GM12892 (cell line): ENCODE measurements at regions not wholly inside any gene's neighbourhood (a gene's known extent, or its start where the extent isn't known, plus 50 kb on each side); places are given as distances from the start of the nearest gene placed in this dataset.

Experiments
- DNase-seq: peaks from one replicate; pipeline ENCODE4 v3.0.0; 2011; ENCODE audit not compliant: insufficient read length
- FAIRE-seq: peaks from 2 replicates; lab custom pipeline; 2011; peaks lifted over from hg19 to GRCh38; lab: Jason Lieb, UNC
- POLR2A ChIP-seq: IDR thresholded peaks from 2 replicates; pipeline ENCODE4 v1.6.1; 2011; ENCODE audit warnings: low read depth, low read length, control low read depth
- POLR2AphosphoS5 ChIP-seq: IDR thresholded peaks from 2 replicates; pipeline ENCODE4 v1.6.1; 2011; ENCODE audit warnings: low read depth, low read length, control low read depth
- TAF1 ChIP-seq: IDR thresholded peaks from 2 replicates; pipeline ENCODE4 v1.6.1; 2011; ENCODE audit warnings: low read depth, mild to moderate bottlenecking, control low read depth, low read length, borderline replicate concordance

DNA sequence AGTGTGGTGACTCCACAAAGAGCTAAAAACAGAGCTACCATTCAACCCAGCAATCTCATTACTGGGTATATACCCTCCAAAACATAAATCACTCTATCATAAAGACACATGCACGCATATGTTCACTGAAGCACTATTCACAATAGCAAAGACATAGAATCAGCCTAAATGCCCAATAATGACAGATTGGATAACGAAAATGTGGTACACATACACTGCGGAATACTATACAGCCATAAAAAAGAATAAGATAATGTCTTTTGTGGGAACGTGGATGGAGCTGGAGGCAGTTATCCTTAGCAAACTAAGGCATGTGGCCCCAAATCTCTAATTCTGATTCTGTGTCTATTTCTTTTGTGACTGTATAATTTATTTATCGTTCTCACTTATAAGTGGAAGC is 89.0 kb upstream of the PRNP start:
- DNase-seq, result no peak
- no peak for FAIRE-seq
- TF ChIP-seq POLR2AphosphoS5 (no peak), POLR2A (no peak), TAF1 (no peak)

GRCh38 chr20:4593149-4593525 is 93.1 kb upstream of the PRNP start:
- FAIRE-seq (no peak), DNase-seq (no peak)
- no peak for TF ChIP-seq TAF1
- TF ChIP-seq POLR2AphosphoS5, result no peak
- TF ChIP-seq POLR2A, result no peak

DNA sequence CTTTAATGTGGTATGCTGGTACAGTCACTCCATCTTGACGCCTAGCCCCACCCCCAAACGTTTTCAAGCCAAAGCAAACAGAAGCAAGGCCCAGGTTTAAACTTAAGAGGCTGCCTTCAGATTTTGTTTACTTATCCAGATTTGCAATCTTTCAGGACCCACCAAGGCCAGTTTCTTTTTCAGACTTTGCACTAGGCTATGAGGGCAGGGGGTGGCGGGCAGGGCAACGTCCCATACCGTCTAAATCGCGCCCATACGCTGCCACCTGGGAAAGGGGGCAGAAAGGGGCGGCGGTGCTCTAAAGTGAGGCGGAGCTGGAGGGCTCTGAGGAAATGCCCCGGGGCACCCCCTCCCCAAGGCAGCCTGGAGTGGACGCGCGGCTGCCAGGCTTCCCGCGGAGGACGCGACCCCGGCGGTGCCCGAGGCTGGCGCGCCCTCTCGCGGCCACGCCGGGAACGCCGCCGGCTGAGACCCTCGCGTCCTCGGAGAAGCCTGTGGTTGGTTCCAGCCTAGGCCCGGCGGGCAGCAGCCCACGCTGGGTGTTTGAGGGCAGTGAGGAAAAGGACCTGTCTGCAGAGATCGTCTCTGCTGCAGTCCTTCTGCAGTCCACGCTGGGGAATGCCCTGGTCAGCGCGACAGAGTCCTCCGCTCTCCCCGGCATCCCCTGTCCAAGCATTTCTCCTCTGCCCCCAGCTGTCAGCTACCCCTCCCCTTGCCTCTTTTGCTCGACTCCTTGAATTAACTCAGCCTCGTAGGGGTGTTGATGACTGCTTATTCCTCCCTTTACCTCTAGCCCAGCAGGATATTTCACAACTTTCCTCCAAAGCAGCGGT is 93.7 kb upstream of the PRNP start:
- TF ChIP-seq TAF1, result no peak
- TF ChIP-seq POLR2AphosphoS5, result no peak
- no peak for TF ChIP-seq POLR2A
- DNase-seq, result peak; percentile 52
- peak; percentile 70 for FAIRE-seq

- DNase-seq (no peak), FAIRE-seq (no peak)
- TF ChIP-seq POLR2AphosphoS5, result no peak
- TF ChIP-seq TAF1, result no peak
- no peak for TF ChIP-seq POLR2A
These were observed 94.3 kb upstream of the PRNP start for GRCh38 chr20:4591975-4592315.

- TF ChIP-seq TAF1 (no peak), POLR2AphosphoS5 (no peak), POLR2A (no peak)
- DNase-seq (no peak), FAIRE-seq (no peak)
These were observed 100.5 kb upstream of the PRNP start for GRCh38 chr20:4585758-4586157.

- DNase-seq (no peak), FAIRE-seq (no peak)
- no peak for TF ChIP-seq POLR2A
- TF ChIP-seq TAF1, result no peak
- no peak for TF ChIP-seq POLR2AphosphoS5
These were observed 101.0 kb upstream of the PRNP start for GRCh38 chr20:4585104-4585753.

DNA sequence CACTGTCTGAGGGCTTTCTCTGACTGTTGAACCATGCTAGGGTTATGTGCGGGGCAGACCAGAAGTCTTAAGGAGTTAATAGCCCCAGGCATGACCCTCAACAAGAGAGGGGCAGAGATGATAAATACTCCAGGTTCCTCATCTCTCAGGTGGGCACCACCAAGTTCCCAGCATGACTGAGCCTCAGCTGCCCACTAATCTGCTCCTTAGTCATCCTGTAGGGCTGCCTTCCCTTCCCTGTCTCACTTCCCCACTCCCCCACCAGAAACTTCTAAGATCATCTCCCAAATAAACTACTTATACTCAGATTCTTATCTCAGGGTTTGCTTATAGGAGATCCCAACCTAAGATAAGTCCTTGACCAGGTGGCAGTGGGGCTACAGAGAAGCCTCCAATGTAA is 101.7 kb upstream of the PRNP start:
- FAIRE-seq, result no peak
- no peak for DNase-seq
- no peak for TF ChIP-seq TAF1
- no peak for TF ChIP-seq POLR2AphosphoS5
- no peak for TF ChIP-seq POLR2A

DNA sequence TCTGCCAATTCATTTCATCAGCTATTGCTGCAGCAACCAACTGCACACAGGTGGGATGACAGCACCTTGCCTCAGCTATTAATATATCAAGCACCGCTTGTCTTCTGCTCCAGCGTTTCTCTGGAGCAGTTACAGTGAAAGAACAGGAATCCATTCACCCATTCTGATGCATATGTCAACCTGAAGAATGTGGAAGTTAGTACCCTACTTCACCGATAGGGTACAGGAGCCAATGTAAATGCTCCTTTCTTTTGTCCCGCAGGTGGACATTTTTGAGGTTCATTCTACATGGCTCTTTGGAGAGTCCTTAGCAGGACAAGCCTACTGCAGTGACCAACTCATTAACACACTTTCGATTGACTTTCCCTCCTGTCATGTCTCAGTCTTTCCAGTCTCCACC is 104.4 kb upstream of the PRNP start:
- FAIRE-seq, result no peak
- TF ChIP-seq POLR2A (no peak), POLR2AphosphoS5 (no peak), TAF1 (no peak)
- DNase-seq, result no peak

- FAIRE-seq, result no peak
- DNase-seq, result no peak
These were observed 107.9 kb upstream of the PRNP start for GRCh38 chr20:4578375-4578774.

GRCh38 chr20:4574356-4574690 is 111.9 kb upstream of the PRNP start:
- FAIRE-seq, result no peak
- DNase-seq, result no peak

More at GRCh38 chr20:4578375-4578774, 107.9 kb upstream of the PRNP start:
- no peak for TF ChIP-seq POLR2A
- no peak for TF ChIP-seq TAF1
- TF ChIP-seq POLR2AphosphoS5, result no peak

DNA sequence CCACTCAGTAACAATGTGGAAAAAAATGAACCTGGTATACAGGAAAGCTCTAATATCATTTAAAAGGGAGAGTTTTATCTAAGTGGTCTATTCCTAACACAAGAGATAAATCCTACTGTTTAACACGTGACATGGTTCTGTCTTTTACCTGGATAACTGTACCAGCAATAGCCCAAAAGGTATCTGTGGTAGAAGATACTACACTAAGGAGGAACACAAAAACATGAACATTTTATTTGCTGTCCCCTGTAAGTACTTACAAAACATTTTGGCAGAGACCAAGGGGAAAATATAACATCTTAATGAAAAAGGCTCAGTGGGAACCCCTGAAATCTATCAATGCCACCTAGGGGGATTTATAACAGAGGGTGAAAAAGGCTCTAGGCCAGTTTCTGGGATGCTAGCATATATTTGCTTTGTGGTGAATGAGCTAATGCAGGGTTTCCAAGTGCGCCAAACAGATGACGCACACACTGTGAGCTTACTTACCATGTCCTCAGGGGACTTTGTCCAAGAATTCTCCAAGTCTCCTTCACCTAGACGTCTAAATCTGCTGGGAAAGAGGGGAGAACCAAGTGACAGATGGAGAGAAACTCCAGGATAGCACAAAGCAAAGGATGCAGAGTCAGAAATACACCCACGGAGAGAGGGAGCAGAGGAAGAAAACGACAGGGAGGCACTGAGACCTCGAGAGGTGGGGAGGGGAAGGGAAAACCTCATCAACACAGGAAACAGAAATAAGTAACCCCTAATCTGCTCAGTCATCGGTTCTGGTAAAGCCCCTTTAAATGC is 112.5 kb upstream of the PRNP start:
- TF ChIP-seq TAF1 (no peak), POLR2A (no peak)
- FAIRE-seq (no peak), DNase-seq (no peak)

More at GRCh38 chr20:4574356-4574690, 111.9 kb upstream of the PRNP start:
- TF ChIP-seq POLR2A (no peak), TAF1 (no peak), POLR2AphosphoS5 (no peak)
